Vagina (tissue), 2 donors: ENCODE measurements at regions not wholly inside any gene's neighbourhood (a gene's known extent, or its start where the extent isn't known, plus 50 kb on each side); places are given as distances from the start of the nearest gene placed in this dataset.

Experiments
- POLR2A ChIP-seq, 2 donors: fragments of 450-650 bp; IDR thresholded peaks; one replicate each; pipeline ENCODE4 v1.6.1; 2017; ENCODE audit warnings: antibody characterized with exemption in 2 of 2, mild to moderate bottlenecking in 2 of 2, moderate library complexity in 2 of 2
- TF ChIP-seq, protein P1 (sequence below), 3 experiments: fragments of 450-650 bp in 2 of 3; fragments of 200-600 bp in 1 of 3; sonication (generic) in 1 of 3; IDR thresholded peaks; one replicate each; pipeline ENCODE4 v1.5.1; 2017 to 2019; ENCODE audit warnings: antibody characterized with exemption in 3 of 3, mild to moderate bottlenecking in 2 of 3, moderate library complexity in 2 of 3

DNA sequence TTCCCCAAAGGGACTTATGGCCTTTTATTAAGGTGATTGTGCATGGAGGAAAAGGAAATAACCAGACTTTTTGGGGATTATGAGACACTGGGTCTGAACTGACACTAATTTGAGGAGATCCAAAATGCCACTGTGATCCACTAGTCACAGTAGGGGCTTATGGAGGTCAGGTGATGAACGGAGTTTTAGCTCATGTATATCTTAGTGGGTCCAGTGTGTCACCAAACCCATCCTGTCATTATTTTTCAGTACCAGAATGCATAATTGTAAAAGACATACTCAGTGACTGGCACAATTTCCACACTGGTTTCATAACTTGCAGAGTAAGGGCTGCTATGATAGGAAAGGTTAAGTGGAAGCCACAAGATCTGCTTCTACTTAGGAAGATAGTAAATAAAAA is 131.3 kb downstream of the RTL3 start:
- TF ChIP-seq, protein P1, sequence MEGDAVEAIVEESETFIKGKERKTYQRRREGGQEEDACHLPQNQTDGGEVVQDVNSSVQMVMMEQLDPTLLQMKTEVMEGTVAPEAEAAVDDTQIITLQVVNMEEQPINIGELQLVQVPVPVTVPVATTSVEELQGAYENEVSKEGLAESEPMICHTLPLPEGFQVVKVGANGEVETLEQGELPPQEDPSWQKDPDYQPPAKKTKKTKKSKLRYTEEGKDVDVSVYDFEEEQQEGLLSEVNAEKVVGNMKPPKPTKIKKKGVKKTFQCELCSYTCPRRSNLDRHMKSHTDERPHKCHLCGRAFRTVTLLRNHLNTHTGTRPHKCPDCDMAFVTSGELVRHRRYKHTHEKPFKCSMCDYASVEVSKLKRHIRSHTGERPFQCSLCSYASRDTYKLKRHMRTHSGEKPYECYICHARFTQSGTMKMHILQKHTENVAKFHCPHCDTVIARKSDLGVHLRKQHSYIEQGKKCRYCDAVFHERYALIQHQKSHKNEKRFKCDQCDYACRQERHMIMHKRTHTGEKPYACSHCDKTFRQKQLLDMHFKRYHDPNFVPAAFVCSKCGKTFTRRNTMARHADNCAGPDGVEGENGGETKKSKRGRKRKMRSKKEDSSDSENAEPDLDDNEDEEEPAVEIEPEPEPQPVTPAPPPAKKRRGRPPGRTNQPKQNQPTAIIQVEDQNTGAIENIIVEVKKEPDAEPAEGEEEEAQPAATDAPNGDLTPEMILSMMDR (IDR thresholded peaks at IDR 0.05), result no peak
- TF ChIP-seq POLR2A (IDR thresholded peaks at IDR 0.05), result no peak
